Right lobe of liver (tissue), 6 donors: ENCODE measurements at regions not wholly inside any gene's neighbourhood (a gene's known extent, or its start where the extent isn't known, plus 50 kb on each side); places are given as distances from the start of the nearest gene placed in this dataset.

ENCODE experiments used
- ATAC-seq, 4 donors: fragments of 200-7000 bp; cut with Tn5 transposase; one replicate each; pipeline ENCODE4 v1.9.1; 2020; ENCODE audit warnings: mild to moderate bottlenecking in 4 of 4, moderate library complexity in 4 of 4
- DNase-seq, 3 donors: peaks; one replicate each; pipeline ENCODE4 v3.0.0-alpha.2; 2020
- H3K27ac ChIP-seq, 3 donors: fragments of 200-600 bp; one replicate each; pipeline ENCODE4 v1.8.0; 2022
- H3K27me3 ChIP-seq, 2 donors: fragments of 200-600 bp; one replicate each; pipeline ENCODE4 v1.8.0; 2022
- H3K36me3 ChIP-seq, 4 donors: fragments of 200-600 bp; sonication (generic) in 1 of 4; one replicate each; pipeline versions ENCODE4 v1.5.1 to v1.8.0; 2017 to 2022; ENCODE audit warnings: control low read depth in 1 of 4
- H3K4me1 ChIP-seq, 4 donors: fragments of 200-600 bp; sonication (generic) in 1 of 4; one replicate each; pipeline versions ENCODE4 v1.5.1 to v1.8.0; 2017 to 2022; ENCODE audit warnings: control low read depth in 1 of 4
- H3K4me3 ChIP-seq, 3 donors: fragments of 200-600 bp; one replicate each; pipeline ENCODE4 v1.8.0; 2022
- H3K9me3 ChIP-seq, 4 donors: fragments of 200-600 bp; sonication (generic) in 1 of 4; one replicate each; pipeline versions ENCODE4 v1.5.1 to v1.8.0; 2017 to 2022; ENCODE audit warnings: control low read depth in 1 of 4
- POLR2A ChIP-seq: fragments of 450-650 bp; IDR thresholded peaks from one replicate; pipeline ENCODE4 v1.6.1; 2017; ENCODE audit warnings: antibody characterized with exemption, mild to moderate bottlenecking
- WGBS: methylation state at CpG from one replicate; pipeline ENCODE4 v1.1.6; 2018; ENCODE audit warnings: low coverage, low lambda C conversion rate; ENCODE audit not compliant: insufficient coverage; ENCODE audit errors: missing lambda C conversion rate; 5-methylcytosine and 5-hydroxymethylcytosine counted together
- intact Hi-C, 2 donors: fragments of 100-400 bp; cut with DNase I; formaldehyde crosslinking; loops; one replicate each; pipeline versions ENCODE4 v1.11.2 to v1.14.1; 2022
- TF ChIP-seq, protein P1 (sequence below), 4 donors: fragments of 200-600 bp in 3 of 4; fragments of 450-650 bp in 1 of 4; IDR thresholded peaks; one replicate each; pipeline versions ENCODE4 v1.5.1 to v1.8.0; 2016 to 2022; ENCODE audit warnings: antibody characterized with exemption in 4 of 4, mild to moderate bottlenecking in 2 of 4
- donor health status: DM: no; HTN: yes; CAD: no.
- donor health status: DM: no; HTN: no; CAD: no.
- donor health status: DM: no; HTN: no; CAD: no.
- donor health status: DM: no; HTN: yes; CAD: no.
- donor health status: DM: no; HTN: yes; CAD: no.

DNA sequence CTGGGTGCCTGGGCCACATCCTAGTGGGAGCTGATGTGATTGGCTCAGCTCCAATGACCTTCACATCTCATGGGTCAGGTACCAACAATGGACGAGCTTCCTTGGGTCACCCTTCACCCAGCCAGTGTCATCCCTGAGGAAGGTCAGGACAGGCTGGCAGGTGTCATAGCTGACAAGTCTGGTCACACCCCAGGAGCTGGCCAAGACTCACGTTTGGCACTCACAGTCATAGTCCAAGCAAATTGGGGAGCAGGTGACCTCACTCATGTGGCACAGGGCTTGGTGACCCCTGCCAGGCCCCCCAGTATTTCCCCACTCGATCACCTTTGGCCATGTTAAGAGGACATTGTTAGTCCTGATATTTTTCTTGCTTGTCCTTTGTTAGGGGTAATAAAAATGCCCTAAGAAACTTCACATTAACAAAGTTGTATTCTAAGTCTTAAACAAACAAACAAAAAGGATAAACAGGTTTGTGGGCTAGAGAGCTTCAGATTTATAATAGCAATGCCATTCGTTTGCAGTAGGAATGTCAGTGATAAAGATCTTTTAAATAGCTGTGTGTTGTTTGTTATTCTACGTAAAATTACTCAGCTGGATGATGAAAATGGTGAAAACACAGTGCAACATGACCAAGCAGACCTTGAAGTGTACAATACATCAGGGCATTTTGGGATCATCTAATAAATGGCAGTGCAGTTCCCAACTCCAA lies 79.5 kb upstream of the POMGNT2 start:
- DNase-seq (no peak), ATAC-seq (no peak)
- Histone ChIP-seq H3K36me3 (no peaks in the 10 kb centered on the region), H3K9me3 (no peaks in the 10 kb centered on the region), H3K27ac (no peak overlapping the region), H3K4me1 (peaks cover 0 to 19% (median 8%) of the 10 kb centered on the region in 4 donors), H3K4me3 (no peak overlapping the region), H3K27me3 (no peaks in the 10 kb centered on the region)
- TF ChIP-seq, protein P1, sequence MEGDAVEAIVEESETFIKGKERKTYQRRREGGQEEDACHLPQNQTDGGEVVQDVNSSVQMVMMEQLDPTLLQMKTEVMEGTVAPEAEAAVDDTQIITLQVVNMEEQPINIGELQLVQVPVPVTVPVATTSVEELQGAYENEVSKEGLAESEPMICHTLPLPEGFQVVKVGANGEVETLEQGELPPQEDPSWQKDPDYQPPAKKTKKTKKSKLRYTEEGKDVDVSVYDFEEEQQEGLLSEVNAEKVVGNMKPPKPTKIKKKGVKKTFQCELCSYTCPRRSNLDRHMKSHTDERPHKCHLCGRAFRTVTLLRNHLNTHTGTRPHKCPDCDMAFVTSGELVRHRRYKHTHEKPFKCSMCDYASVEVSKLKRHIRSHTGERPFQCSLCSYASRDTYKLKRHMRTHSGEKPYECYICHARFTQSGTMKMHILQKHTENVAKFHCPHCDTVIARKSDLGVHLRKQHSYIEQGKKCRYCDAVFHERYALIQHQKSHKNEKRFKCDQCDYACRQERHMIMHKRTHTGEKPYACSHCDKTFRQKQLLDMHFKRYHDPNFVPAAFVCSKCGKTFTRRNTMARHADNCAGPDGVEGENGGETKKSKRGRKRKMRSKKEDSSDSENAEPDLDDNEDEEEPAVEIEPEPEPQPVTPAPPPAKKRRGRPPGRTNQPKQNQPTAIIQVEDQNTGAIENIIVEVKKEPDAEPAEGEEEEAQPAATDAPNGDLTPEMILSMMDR (IDR thresholded peaks at IDR 0.05) = no peak
- no peak for TF ChIP-seq POLR2A
- WGBS = 56% methylated on average over 3 of the region's 5 CpGs
- intact Hi-C loops = no loop called here

DNA sequence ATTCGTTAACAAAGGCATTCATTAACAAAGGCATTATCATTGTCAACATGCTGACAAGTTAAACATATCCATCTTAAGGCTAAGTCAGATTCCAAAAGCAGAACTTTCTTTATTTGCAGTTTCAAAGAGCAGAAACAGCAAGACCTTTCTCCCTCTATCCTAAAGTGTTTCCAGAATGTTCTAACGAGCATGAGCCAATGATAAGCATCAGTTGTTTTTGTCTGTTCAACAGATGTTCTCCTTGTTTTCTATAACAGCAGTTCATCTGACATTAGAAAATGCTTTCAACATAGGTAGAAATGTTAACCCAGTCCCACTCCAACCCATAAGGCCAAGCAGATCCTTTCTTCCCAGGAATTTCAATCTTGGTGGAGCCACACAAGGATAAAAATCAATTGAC lies 77.6 kb upstream of the POMGNT2 start:
- no peak for TF ChIP-seq POLR2A
- TF ChIP-seq, protein P1 (IDR thresholded peaks at IDR 0.05) = no peak
- no peaks in the 10 kb centered on the region for H3K27me3 ChIP-seq
- ATAC-seq (no peak), DNase-seq (no peak)
- H3K4me3 ChIP-seq = no peak overlapping the region
- no peaks in the 10 kb centered on the region for H3K36me3 ChIP-seq
- H3K27ac ChIP-seq = no peak overlapping the region
- H3K4me1 ChIP-seq = peaks cover 0 to 39% (median 17%) of the 10 kb centered on the region in 4 donors
- no peaks in the 10 kb centered on the region for H3K9me3 ChIP-seq
- intact Hi-C loops = no loop called here
- 45% methylated on average over 2 of the region's 2 CpGs for WGBS

DNA sequence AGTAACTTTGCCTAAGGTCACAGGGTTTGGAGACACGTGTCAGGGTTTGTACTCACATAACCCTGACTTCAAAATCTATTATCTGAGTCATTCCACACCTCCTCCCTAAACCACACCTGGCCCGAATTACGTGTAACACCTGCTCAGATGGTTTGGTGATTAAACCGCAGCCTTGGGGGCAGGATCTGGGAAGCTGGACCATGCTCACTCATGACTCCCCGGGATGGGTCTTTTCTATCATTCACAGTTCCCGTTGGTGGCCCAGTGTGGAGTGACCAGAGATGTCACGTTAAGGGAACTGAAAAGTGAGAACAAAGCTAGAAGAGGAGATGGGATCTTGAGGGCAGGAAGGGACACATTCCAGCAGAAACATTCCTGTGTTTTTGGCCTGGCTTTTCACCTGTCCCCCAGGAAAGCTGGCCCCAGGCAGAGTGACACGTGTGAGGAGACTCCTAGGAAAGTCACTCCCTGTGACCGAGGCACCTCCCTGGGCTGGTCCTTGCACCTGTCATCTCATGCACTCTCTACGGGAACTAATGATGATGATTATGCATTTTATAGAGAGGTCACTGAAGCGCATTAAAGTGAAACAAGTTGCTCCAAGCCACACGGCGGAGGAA lies 75.4 kb upstream of the POMGNT2 start:
- 36% methylated on average over 11 of the region's 13 CpGs for WGBS
- DNase-seq (peak in 1 of 3 donors; percentile 43), ATAC-seq (peak in 2 of 4 donors; percentile 20 to 35)
- Histone ChIP-seq H3K9me3 (no peaks in the 10 kb centered on the region), H3K36me3 (no peaks in the 10 kb centered on the region), H3K4me3 (no peak overlapping the region), H3K27me3 (no peaks in the 10 kb centered on the region), H3K27ac (peak overlapping the region in 2 of 3 donors; percentile 64 to 92), H3K4me1 (peaks cover 0 to 45% (median 16%) of the 10 kb centered on the region in 4 donors)
- TF ChIP-seq, protein P1 (IDR thresholded peaks at IDR 0.05) = no peak
- intact Hi-C loops = no loop called here

DNA sequence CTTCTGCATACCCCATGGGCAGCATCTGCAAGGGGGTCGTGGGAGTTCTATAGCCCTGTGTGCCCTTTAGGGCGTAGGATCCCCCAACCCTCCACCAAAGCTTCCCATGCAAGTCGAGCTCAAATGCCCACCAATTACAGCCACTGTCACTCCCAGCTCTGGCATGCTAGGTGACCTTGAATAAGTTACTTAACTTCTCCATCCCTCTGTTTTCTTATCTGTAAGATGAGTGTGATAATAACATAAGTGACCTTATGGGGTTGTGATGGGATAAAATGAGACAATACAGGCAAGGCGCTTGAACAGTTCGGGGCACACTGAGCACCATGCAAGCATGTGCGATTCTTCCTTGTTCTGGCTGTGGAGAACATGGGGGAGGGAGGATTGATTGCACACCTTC lies 74.8 kb upstream of the POMGNT2 start:
- peak overlapping the region; percentile 64 to 92 (median 66) for H3K27ac ChIP-seq
- no peaks in the 10 kb centered on the region for H3K36me3 ChIP-seq
- no peak overlapping the region for H3K4me3 ChIP-seq
- intact Hi-C loops = no loop called here
- peaks cover 0 to 45% (median 16%) of the 10 kb centered on the region in 4 donors for H3K4me1 ChIP-seq
- DNase-seq = no peak
- no peaks in the 10 kb centered on the region for H3K9me3 ChIP-seq
- 41% methylated on average over 6 of the region's 6 CpGs for WGBS
- no peaks in the 10 kb centered on the region for H3K27me3 ChIP-seq
- TF ChIP-seq, protein P1 (IDR thresholded peaks at IDR 0.05) = no peak
- no peak for TF ChIP-seq POLR2A
- ATAC-seq = peak in 2 of 4 donors; percentile 1 to 3
